H54 (cell line): ENCODE measurements at regions not wholly inside any gene's neighbourhood (a gene's known extent, or its start where the extent isn't known, plus 50 kb on each side); places are given as distances from the start of the nearest gene placed in this dataset.

Source experiments
- DNase-seq: peaks from one replicate; pipeline ENCODE4 v3.0.0; 2011; ENCODE audit warnings: low spot score, mixed read lengths; ENCODE audit not compliant: insufficient read length
- FAIRE-seq: peaks from 3 replicates; lab custom pipeline; 2011; peaks lifted over from hg19 to GRCh38; lab: Jason Lieb, UNC
- POLR2A ChIP-seq: IDR thresholded peaks from 2 replicates; pipeline ENCODE4 v1.6.1; 2011; ENCODE audit warnings: low read depth, mild to moderate bottlenecking, low read length

GRCh38 chr16:79327836-79328235 lies 272.7 kb downstream of the MAF start:
- DNase-seq (no peak), FAIRE-seq (no peak)
- no peak for TF ChIP-seq POLR2A

DNA sequence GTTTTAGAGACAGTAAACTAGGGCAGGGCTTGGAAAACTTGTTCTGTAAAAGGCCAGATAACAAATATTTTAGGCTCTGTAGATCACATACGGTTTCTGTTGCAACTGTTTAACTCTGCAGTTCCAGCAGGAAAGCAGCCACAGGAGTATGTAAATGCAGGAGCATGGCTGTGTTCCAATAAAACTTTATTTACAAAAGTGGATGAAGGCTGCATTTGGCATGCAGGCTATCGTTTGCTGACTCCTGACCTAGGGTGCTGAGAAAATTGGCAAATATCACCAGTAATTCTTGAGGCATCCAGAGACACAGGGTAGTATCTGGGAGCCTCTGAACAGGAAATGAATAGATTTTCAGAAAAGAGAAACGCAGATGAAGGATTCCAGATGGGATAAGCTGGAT lies 274.0 kb downstream of the MAF start:
- DNase-seq: no peak
- no peak for FAIRE-seq
- no peak for TF ChIP-seq POLR2A

GRCh38 chr16:79325226-79325945 lies 275.2 kb downstream of the MAF start:
- DNase-seq (no peak), FAIRE-seq (no peak)
- no peak for TF ChIP-seq POLR2A

DNA sequence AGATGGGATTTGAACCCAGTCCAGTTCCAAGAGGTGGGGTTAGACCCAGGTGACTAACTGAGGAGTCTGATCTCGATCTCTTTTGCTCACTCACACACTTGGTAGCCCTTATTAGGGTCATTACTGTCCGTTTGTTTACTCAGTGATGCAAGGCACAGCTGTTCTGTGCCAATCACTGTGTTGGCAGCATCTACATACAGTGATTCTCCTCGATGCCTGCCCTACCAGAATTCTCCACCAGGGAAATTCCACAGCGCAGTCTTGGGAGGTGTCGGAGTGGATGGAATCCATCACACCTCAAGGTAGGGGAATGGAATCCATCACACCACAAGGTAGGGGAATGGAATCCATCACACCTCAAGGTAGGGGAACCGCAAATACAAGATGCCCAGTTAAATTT lies 279.6 kb downstream of the MAF start:
- DNase-seq (no peak), FAIRE-seq (no peak)
- no peak for TF ChIP-seq POLR2A

- no peak for FAIRE-seq
- DNase-seq: no peak
These were observed 282.2 kb downstream of the MAF start for GRCh38 chr16:79318143-79318899.

DNA sequence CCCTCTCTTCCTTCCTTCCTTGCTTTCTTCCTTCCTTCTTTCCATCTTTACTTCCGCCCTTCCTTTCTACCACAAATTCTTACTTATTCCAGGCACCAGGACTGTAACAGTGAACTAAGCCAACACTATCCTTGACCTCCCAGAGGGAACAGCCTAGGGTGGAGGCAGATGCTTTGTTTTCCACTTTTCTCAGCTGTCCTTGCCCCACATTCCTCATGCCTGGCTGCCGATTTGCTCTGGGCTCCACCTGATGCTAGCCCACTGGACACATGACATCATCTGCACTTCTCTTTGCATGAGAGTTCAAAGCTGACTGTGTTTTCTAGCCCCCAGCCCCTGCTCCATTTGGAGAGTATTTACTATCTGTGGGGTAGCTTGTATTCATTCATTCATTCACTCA lies 283.0 kb downstream of the MAF start:
- TF ChIP-seq POLR2A: no peak
- DNase-seq (no peak), FAIRE-seq (no peak)

More at GRCh38 chr16:79318143-79318899, 282.2 kb downstream of the MAF start:
- TF ChIP-seq POLR2A: no peak

DNA sequence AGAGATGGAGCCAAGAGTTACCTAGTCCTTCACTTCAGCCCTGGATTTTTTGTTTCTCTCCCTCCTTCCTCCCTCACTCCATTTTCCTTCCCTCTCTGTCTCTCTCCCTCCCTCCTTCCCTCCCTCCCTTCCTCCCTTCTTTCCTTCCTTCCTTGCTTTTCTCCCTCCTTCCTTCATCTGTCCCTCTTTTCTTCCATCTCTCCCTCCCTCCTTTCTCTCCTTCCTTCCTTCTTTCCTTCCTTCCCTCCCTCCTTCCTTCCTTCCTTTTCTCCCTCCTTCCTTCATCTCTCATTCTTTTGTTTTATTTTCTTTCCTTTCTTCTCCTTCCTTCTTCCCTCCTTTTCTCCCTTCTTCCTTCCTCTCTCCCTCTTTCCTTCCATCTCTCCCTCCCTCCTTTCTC lies 283.5 kb downstream of the MAF start:
- no peak for TF ChIP-seq POLR2A
- DNase-seq: no peak
- FAIRE-seq: no peak

- no peak for TF ChIP-seq POLR2A
- no peak for DNase-seq
- FAIRE-seq: no peak
These were observed 284.5 kb downstream of the MAF start for GRCh38 chr16:79316004-79316458.

DNA sequence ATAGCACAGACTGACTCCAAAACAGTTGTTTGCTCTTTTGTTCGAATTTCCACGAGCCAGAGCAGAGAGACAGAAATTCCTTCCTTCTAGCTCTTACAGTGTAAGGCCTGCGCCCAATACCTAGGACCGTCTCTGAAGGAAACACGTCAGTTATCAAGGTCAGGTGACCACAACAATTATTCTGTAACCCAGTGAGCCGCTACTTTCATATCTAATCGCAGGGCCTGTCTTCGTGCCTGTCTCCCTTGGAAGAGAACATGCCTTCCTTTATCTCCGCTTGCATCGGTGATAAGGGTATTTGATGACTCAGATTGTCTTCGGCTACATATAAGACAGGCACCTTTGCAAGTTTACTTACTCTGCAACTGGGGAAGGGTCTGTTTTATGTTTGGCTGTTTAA lies 288.0 kb downstream of the MAF start:
- DNase-seq: no peak
- TF ChIP-seq POLR2A: no peak
- no peak for FAIRE-seq

GRCh38 chr16:79310710-79311109 lies 289.8 kb downstream of the MAF start:
- FAIRE-seq: no peak
- DNase-seq: no peak
- TF ChIP-seq POLR2A: no peak

GRCh38 chr16:79309606-79310005 lies 290.9 kb downstream of the MAF start:
- no peak for TF ChIP-seq POLR2A
- FAIRE-seq (no peak), DNase-seq (no peak)

DNA sequence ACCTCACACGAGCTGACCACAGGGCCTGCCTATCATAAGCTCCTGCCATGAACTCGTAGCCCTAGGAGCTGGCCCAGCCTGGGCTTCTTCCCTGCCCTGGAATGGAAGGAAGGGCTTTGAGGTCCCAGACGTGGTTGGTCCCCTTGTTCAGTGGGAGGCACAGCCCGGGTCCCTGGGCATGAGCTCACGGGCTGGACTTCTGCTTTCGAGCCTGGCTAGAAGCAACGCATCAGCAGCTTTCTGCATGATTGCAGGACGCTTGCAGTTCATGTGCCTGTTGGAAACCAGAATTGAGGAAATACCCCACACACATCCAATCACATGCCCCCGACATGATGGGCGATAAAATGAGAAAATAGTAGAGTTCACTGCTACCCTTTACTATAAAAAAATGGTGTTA lies 293.3 kb downstream of the MAF start:
- DNase-seq: no peak
- TF ChIP-seq POLR2A: no peak
- no peak for FAIRE-seq

GRCh38 chr16:79305074-79305473 lies 295.5 kb downstream of the MAF start:
- DNase-seq (no peak), FAIRE-seq (no peak)
- TF ChIP-seq POLR2A: no peak

DNA sequence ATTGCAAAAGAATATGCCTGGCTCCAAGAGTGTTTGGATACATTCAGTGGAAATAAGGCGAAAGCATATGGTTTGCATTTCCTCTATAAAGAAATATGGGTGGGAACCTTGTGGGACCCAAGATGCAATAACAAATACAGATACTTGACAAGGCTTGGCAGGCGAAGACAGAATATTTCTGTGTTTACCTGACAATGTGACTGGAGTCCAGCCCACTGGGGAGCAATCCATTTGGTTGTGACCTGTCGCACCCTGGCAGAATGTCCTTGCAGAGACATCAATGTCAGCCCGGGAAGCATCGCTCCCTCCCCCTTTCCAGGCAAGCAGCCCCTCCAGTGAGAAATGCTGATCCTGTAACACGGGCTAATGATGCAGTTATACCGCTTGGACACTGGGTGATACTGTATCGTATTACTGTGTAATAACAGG lies 296.6 kb downstream of the MAF start:
- FAIRE-seq: no peak
- no peak for TF ChIP-seq POLR2A
- no peak for DNase-seq
